COR-L47 (cell line): ENCODE measurements at regions not wholly inside any gene's neighbourhood (a gene's known extent, or its start where the extent isn't known, plus 50 kb on each side); places are given as distances from the start of the nearest gene placed in this dataset.

Experiments used
- DNase-seq: peaks from one replicate; lab custom pipeline; 2025; lab: John Stamatoyannopoulos, UW

DNA sequence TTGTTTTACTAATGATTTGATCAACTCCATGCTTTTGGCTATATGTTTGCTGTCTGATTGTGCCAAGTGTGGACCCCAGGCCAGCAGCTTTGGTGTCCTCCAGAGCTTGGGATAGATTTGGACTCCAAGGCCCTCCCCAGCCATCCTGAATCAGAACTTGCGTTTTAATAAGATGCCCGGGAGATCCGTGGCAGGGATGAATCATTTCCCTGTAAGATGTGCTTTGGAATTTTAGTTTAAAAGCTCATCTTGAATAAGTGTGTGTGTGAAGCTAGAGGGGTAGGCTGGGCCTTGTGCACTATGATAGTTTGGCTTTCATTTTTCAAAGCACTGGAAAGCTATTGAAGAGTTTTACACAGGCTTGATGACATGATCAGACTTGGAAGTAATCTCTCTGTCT, 66.2 kb upstream of the SDK1 start:
- DNase-seq, result no peak

DNA sequence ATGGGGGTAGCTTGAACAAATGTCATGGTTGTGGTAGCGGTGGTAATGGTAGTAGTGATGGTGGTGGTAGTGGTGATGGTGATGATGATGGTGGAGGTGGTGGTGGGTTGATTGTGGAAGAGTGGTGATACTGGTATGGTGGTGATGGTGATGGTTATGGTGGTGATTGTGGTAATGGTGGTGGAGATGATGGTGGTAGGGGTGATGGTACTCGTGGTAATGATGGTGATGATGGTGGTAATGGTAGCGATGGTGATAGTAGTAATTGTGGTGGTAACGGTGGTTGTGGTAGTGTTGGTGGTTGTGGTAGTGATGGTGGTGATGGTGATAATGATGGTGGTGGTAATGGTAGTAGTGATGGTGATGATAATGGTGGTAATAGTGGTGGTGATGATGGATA, 65.7 kb upstream of the SDK1 start:
- no peak for DNase-seq

DNA sequence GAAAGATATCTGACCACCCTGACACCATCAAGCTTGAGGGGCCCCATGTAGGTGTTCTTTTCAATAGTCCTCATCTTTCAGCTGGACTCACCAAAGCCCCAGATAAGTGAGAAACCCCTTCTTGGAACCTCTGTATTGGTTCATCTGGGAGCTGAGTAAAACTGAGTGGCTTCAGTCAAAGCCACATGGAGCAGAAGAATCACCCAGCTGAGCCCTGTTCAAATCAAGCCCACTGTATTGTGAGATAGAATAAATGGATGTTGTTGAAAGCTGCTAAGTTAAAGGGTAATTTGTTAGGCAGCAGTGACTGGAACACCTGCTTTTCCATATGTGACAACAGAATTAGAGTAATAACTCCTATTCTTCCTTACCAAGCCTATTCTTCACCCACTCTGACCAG, 64.8 kb upstream of the SDK1 start:
- DNase-seq, result no peak

DNA sequence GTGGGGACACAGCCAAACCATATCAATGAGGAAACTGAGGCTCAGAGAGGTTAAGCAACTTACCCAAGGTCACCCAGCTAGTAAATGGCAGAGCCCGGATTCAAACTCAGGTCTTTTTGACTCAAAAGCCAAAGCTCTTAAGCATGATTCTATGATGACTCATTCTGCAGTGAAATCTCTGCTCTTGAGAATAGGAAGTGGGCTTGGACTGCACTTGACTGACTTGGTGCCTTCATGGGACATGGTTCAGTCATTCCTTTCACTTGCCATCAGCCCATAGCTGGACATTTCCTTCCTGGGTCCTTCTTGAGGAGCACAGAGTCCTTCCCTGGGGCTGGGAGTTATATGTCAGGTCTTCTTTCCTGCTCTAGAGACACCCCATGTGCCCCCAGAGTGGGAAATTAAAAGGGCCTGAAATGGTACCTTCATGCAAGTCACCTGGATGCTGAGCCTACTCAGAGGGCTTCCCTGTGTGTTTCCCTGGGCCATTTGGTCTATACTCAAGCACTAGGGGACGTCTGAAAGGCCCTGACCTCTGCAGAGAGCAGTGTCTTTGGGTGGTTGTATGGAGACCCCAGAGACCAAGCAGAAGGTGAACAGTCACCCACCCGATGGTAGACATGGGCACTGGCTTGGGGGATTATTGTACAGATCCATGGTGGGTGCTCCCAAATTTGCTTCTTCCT, 62.4 kb upstream of the SDK1 start:
- no peak for DNase-seq

DNA sequence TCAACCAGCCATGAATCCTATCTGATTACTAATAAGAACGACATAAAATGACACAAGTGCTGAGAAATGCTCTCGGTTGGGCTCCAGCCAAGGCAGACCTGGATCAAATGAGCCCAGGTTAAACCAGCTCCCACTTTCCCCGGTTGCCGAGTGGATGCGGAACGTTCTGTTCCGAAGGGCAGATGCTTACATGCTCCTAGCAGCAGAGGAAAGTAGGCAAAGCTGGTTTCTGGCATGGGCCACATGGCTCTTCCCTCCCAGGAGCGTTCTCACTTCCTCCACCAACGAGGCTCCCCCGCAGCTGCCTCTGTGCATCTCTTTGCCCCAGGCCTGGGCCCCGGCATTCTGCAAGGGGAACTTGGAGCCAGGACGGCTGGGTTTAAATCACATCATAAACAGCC, 61.8 kb upstream of the SDK1 start:
- DNase-seq, result no peak

DNA sequence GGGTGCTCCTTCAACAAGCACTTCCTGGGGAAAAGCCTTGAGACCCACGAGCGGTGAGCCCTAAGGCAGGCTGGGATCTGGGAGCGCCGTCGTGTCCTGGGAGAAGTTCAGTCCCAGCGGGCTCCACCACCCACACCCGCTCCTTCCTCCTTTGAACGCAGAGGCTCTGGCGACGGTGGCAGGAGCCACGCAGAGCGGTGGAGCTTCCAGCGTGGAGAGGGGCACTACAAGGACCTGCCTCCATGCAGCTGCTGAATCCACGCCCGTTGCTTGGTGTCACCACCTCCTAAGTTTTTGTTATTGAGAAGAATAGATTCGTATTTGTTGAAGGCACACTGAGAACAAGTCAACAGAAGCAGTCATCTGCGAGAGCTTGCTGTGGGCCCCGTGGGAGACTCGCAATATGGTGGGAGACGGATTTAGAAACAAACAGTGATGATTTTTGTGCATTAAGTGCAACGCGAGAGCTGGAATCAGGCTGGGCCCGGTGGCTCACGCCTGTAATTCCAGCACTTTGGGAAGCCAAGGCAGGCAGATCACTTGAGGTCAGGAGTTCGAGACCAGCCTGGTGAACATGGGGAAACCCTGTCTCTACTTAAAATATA, 60.1 kb upstream of the SDK1 start:
- no peak for DNase-seq

DNA sequence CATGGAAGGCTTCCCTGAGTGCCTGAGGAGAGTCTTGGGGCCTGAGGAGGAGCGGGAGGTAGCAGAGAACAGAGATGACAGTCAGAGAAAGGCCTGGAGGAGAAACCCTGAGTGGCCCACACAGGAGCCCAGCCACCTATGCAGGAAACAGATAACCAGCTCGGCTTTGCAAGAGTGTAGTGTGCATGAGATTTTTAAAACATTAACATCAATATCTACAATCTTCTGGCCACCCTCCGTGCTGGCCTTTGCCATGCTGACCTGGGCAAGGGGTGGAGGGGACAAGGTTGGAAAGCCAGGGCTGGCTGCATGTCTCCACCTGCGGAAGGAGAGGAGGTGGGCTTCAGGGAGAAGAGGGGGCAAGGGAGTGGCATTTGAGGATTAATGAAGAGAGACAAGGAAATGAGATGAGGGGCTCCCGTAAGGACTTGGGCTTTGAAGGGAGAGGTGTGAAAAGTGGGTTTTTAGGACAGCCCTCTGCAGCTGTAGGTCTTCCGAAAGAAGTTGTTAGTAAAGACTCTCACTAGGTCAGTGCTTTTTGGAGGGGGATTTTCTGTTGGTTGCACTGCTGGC, 59.3 kb upstream of the SDK1 start:
- no peak for DNase-seq

DNA sequence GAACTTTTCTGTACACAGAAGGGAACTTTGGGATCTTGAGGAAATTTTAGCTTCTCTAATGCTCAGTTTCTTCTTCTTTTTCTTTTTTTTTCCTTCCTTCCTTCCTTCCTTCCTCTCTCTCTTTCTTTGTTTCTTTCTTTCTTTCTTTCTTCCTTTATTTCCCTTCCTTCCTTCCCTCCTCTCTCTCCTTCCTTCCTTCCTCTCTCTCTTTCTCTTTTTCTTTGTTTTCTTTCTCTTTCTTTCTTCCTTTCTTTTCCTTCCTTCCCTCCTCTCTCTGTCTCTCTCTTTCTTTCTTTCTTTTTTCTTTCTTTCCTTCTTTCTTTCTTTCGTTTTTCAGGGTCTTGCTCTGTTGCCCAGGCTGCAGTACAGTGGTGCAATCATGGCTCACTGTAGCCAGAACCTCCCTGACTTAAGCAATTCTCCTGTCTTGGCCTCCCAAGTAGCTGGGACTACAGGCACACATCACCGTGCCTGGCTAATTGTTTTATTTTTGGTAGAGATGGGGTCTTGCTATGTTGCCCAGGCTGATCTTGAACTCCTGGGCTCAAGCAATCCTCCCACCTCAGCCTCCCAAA, 58.6 kb upstream of the SDK1 start:
- no peak for DNase-seq

DNA sequence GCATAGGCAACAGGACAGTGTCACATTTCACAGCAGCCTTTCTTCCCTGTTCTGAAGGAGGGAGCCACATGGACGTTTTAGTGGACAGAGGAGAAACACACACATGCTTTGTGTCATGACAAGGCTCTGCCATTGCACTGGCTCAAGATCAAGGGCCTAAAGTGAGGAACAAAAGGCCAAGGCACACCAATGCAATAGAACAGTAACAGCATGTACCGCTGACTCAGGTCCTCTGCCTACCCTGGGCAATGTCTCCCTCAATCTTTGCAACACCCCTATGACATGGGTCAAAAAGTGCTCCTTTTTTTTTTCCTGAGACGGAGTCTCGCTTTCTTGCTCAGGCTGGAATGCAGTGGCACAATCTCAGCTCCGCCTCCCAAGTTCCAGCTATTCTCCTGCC, 57.8 kb upstream of the SDK1 start:
- no peak for DNase-seq

DNA sequence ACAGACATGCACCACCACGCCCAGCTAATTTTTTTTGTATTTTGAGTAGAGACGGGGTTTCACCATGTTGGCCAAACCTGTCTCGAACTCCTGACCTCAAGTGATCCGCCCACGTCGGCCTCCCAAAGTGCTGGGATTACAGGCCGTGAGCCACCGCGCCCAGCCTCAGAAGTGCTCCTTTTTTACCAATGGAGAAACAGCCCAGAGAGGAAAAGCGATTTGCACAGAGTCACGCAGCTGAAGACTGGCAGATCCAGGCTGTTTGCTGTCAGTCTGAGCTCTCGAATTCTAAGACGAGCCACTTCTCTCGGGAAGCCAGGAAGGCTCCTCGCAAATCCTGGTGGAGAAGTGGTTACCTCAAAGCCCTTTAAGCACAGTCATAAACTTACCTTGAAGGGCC, 57.4 kb upstream of the SDK1 start:
- no peak for DNase-seq

DNA sequence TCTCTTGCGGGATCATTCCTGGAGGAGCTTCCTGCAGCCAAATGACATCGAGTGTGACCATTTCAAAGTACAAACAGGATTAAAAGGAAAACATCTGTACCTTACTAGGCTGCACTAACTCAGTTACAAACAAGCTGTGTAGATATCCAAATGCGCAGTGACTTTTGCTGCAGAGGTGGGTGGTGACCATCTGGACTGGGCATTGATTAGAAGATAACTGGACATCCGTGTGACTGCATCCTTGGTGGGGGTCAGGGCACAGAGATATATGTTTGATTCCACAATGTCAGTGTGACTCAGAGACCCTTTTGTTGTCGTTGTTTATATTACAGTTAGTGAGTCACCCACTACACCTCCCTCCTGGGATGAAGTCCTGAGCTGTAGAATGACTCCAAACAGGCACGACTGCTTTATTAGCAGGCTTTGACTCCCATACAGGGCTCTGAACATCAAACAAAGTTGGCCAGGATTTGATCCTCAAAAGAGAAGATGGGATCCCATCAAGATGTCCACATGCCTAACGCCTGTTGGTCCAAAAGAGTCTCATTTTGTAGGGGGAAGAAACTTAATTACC, 56.7 kb upstream of the SDK1 start:
- DNase-seq, result no peak

DNA sequence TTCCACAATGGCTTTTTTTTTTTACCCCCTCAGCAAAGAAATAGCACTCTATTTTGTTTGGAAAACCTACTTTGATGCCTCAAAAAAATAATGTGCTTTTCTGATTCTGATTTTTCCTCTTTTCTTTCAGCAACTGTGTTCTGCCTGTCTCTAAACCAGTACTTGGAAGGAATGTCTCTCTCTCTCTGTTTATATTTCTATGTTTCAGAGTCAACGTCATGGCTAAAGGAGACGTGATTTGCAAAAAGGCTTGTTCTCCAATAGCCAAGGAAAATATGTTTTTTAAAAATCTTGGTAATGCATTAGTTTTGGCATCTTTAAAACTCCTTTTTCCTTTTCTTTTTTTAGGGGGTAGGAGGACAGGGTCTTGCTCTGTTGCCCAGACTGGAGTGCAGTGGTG, 56.0 kb upstream of the SDK1 start:
- no peak for DNase-seq

DNA sequence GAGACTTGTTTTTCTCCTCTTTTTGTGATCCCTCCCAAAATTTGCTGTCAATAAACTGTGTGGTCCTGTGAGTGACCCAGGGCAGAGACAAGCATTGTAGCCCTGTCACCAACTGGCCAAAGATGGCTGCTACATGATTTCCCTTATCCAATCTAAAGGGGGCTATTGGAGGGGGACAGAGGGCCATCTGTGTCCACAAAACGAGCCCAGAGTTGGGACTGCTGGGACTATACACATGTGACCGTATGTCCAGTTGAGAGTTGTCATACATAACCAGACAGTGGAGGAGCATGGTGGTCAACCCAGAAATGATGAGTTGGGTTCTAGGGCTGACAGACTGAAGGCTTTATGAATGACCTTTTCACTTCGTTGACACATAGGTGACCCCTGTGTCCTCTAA, 55.3 kb upstream of the SDK1 start:
- no peak for DNase-seq

DNA sequence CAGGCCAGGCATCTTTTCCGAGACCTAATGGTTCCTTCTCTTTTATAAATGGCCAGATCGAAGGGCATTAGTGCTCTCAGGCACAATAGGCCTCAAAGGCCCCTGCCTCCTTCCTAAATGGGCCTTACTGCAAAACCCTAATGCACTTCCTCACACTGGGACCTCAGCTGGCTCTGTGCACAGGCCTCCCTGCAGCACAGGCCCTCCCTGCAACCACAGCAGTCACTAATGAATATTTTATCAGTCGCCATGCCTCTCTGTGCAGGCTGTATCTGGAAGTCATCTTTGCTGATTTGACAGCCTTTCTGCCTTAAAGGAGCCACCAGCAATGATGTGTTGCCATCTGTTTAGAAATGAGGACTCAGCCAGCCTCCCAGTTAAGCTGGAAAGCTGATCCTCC, 54.9 kb upstream of the SDK1 start:
- no peak for DNase-seq

DNA sequence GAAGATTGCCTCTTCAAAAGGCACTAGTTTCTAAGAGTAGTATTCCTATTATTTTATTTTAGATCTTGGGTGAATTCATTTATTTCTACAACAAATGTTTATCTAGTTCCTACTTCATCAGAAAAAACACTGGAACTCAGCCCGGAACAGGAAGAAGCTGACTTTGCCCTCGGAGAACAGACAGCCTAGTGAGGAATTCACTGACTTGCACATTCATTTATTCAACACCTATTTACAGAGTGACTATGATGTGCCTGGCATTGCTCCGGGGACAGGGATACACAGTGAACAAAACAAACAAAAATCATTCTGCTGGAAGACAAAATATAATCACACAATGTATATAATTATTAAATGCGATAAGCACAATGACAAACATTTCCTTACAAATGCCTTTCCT, 54.4 kb upstream of the SDK1 start:
- DNase-seq, result no peak

DNA sequence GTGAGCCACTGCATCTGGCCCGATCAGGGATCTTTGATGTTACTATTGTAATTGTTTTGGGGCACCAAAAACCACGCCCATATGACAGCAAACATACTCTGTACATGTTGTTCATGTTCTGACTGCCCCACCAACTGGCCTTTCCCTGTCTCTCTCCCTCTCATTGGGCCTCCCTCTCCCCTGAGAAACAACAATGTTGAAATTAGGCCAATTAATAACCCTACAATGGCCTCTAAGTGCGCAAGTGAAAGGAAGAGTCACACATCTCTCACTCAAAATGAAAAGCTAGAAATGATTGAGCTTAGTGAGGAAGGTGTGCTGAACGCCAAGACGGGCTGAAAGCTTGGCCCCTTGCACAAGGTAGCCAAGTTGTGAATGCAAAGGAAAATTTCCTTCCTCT, 50.3 kb upstream of the SDK1 start:
- DNase-seq, result no peak
